ENCODE measurements at regions not wholly inside any gene's neighbourhood (a gene's known extent, or its start where the extent isn't known, plus 50 kb on each side); places are given as distances from the start of the nearest gene placed in this dataset.

GRCh38 chr5:100319885-100320284, 215.3 kb upstream of the FAM174A start:
- no peak for DNase-seq (ENCODE audit: low read depth in 2 of 2)
- no peak for TF ChIP-seq CTCF (IDR thresholded peaks at IDR 0.05; ENCODE audit: low read depth, low read length)
- no peak overlapping the region for H3K4me3 ChIP-seq (replicated peaks in 1 of 2; ENCODE audit: low read depth in 2 of 2, low read length in 2 of 2)

- no peak overlapping the region for H3K4me3 ChIP-seq (replicated peaks in 1 of 2; ENCODE audit: low read depth in 2 of 2, low read length in 2 of 2)
- no peak for DNase-seq (ENCODE audit: low read depth in 2 of 2)
- no peak for TF ChIP-seq CTCF (IDR thresholded peaks at IDR 0.05; ENCODE audit: low read depth, low read length)
Observed at GRCh38 chr5:100313657-100314056, 221.5 kb upstream of the FAM174A start.

- DNase-seq (ENCODE audit: low read depth in 2 of 2), result no peak
- no peak overlapping the region for H3K4me3 ChIP-seq (replicated peaks in 1 of 2; ENCODE audit: low read depth in 2 of 2, low read length in 2 of 2)
Observed at GRCh38 chr5:100311806-100312205, 223.4 kb upstream of the FAM174A start.

GRCh38 chr5:100306000-100306399, 229.2 kb upstream of the FAM174A start:
- TF ChIP-seq CTCF (IDR thresholded peaks at IDR 0.05; ENCODE audit: low read depth, low read length), result no peak
- DNase-seq (ENCODE audit: low read depth in 2 of 2), result no peak
- no peak overlapping the region for H3K4me3 ChIP-seq (replicated peaks in 1 of 2; ENCODE audit: low read depth in 2 of 2, low read length in 2 of 2)

More at GRCh38 chr5:100311806-100312205, 223.4 kb upstream of the FAM174A start:
- TF ChIP-seq CTCF (IDR thresholded peaks at IDR 0.05; ENCODE audit: low read depth, low read length), result no peak

- no peak for TF ChIP-seq CTCF (IDR thresholded peaks at IDR 0.05; ENCODE audit: low read depth, low read length)
- DNase-seq (ENCODE audit: low read depth in 2 of 2), result no peak
- H3K4me3 ChIP-seq (replicated peaks in 1 of 2; ENCODE audit: low read depth in 2 of 2, low read length in 2 of 2), result no peak overlapping the region
Observed at GRCh38 chr5:100303216-100303615, 232.0 kb upstream of the FAM174A start.

- H3K4me3 ChIP-seq (replicated peaks in 1 of 2; ENCODE audit: low read depth in 2 of 2, low read length in 2 of 2), result no peak overlapping the region
- no peak for DNase-seq (ENCODE audit: low read depth in 2 of 2)
- TF ChIP-seq CTCF (IDR thresholded peaks at IDR 0.05; ENCODE audit: low read depth, low read length), result no peak
Observed at GRCh38 chr5:100299261-100299660, 235.9 kb upstream of the FAM174A start.

GRCh38 chr5:100276071-100276470, 259.1 kb upstream of the FAM174A start:
- no peak for TF ChIP-seq CTCF (IDR thresholded peaks at IDR 0.05; ENCODE audit: low read depth, low read length)

More at GRCh38 chr5:100276071-100276470, 259.1 kb upstream of the FAM174A start:
- H3K4me3 ChIP-seq (replicated peaks in 1 of 2; ENCODE audit: low read depth in 2 of 2, low read length in 2 of 2), result no peak overlapping the region
- DNase-seq (ENCODE audit: low read depth in 2 of 2), result no peak

All from cardiac fibroblast (primary cell).